HepG2 (cell line): ENCODE measurements at regions not wholly inside any gene's neighbourhood (a gene's known extent, or its start where the extent isn't known, plus 50 kb on each side); places are given as distances from the start of the nearest gene placed in this dataset.

ENCODE experiments used
- ATF7 ChIP-seq, 2 experiments: fragments of 450-650 bp in 1 of 2; sonication (generic) in 1 of 2; formaldehyde crosslinking in 1 of 2; IDR thresholded peaks; 2 replicates each; pipeline versions ENCODE4 v1.4.0 to v1.6.1; 2016 to 2020; ENCODE audit warnings: antibody characterized with exemption in 1 of 2, mild to moderate bottlenecking in 1 of 2, missing genetic modification reagents in 1 of 2
- CAMTA2 ChIP-seq: sonication (generic); formaldehyde crosslinking; IDR thresholded peaks from 2 replicates; pipeline ENCODE4 v1.4.0; 2020; ENCODE audit warnings: mild to moderate bottlenecking, missing genetic modification reagents, borderline replicate concordance
- GTF3A ChIP-seq: sonication (generic); formaldehyde crosslinking; conservative IDR thresholded peaks from 2 replicates; pipeline ENCODE4 v1.4.0; 2020; ENCODE audit warnings: mild to moderate bottlenecking, missing genetic modification reagents
- HNF1A ChIP-seq, 2 experiments: sonication (generic) in 1 of 2; formaldehyde crosslinking in 1 of 2; IDR thresholded peaks; 2 replicates each; pipeline versions ENCODE4 v1.4.0 to v1.6.1; 2016 to 2020; ENCODE audit warnings: borderline replicate concordance in 1 of 2, low read depth in 1 of 2, mild to moderate bottlenecking in 1 of 2, missing genetic modification reagents in 1 of 2
- KAT7 ChIP-seq: IDR thresholded peaks from 2 replicates; pipeline ENCODE4 v1.6.1; 2018; ENCODE audit warnings: borderline replicate concordance, missing compliant biosample characterization
- MTA1 ChIP-seq: sonication (generic); formaldehyde crosslinking; IDR thresholded peaks from 2 replicates; pipeline ENCODE4 v1.4.0; 2020; ENCODE audit warnings: missing genetic modification reagents, mild to moderate bottlenecking, borderline replicate concordance
- NAIF1 ChIP-seq: sonication (generic); formaldehyde crosslinking; IDR thresholded peaks from 2 replicates; pipeline ENCODE4 v1.5.0; 2020; ENCODE audit warnings: mild to moderate bottlenecking, missing genetic modification reagents, borderline replicate concordance
- SAFB2 ChIP-seq: sonication (generic); formaldehyde crosslinking; IDR thresholded peaks from 2 replicates; pipeline ENCODE4 v1.5.1; 2020; ENCODE audit warnings: missing genetic modification reagents, low read depth, mild to moderate bottlenecking, borderline replicate concordance
- SIX4 ChIP-seq: sonication (generic); formaldehyde crosslinking; IDR thresholded peaks from 2 replicates; pipeline ENCODE4 v1.4.0; 2020; ENCODE audit warnings: missing genetic modification reagents
- ZBED4 ChIP-seq: sonication (generic); formaldehyde crosslinking; IDR thresholded peaks from 2 replicates; pipeline ENCODE4 v1.4.0; 2020; ENCODE audit warnings: missing genetic modification reagents, borderline replicate concordance
- ZNF180 ChIP-seq: sonication (generic); formaldehyde crosslinking; IDR thresholded peaks from 2 replicates; pipeline ENCODE4 v1.4.0; 2020; ENCODE audit warnings: low read depth, missing genetic modification reagents, borderline replicate concordance
- ZNF503 ChIP-seq: sonication (generic); formaldehyde crosslinking; IDR thresholded peaks from 2 replicates; pipeline ENCODE4 v1.4.0; 2020; ENCODE audit warnings: missing genetic modification reagents
- ZNF543 ChIP-seq: sonication (generic); formaldehyde crosslinking; IDR thresholded peaks from 2 replicates; pipeline ENCODE4 v1.4.0; 2020; ENCODE audit warnings: mild to moderate bottlenecking, missing genetic modification reagents
- ZNF780A ChIP-seq: sonication (generic); formaldehyde crosslinking; IDR thresholded peaks from 2 replicates; pipeline ENCODE4 v1.8.0; 2022; ENCODE audit warnings: mild to moderate bottlenecking, missing genetic modification reagents, moderate library complexity
- TF ChIP-seq, protein P1 (sequence below): sonication (generic); formaldehyde crosslinking; IDR thresholded peaks from 2 replicates; pipeline ENCODE4 v1.4.0; 2020; ENCODE audit warnings: missing genetic modification reagents, borderline replicate concordance

- no peak for TF ChIP-seq ZNF543 (CRISPR knock-in tag)
- TF ChIP-seq ZNF780A (CRISPR knock-in tag) = no peak; the same call in 1 of the 2 replicates
- TF ChIP-seq ZNF180 = no peak
- TF ChIP-seq NAIF1 (CRISPR knock-in tag) = no peak
- TF ChIP-seq CAMTA2 (CRISPR knock-in tag) = 0 out of 2 replicates have a peak, but pooled peaks have one; percentile 34
- no peak for TF ChIP-seq GTF3A
- no peak for TF ChIP-seq ATF7 (IDR thresholded peaks at IDR 0.05)
- TF ChIP-seq ATF7 (CRISPR knock-in tag; IDR thresholded peaks at IDR 0.05) = no peak
- TF ChIP-seq, protein P1, sequence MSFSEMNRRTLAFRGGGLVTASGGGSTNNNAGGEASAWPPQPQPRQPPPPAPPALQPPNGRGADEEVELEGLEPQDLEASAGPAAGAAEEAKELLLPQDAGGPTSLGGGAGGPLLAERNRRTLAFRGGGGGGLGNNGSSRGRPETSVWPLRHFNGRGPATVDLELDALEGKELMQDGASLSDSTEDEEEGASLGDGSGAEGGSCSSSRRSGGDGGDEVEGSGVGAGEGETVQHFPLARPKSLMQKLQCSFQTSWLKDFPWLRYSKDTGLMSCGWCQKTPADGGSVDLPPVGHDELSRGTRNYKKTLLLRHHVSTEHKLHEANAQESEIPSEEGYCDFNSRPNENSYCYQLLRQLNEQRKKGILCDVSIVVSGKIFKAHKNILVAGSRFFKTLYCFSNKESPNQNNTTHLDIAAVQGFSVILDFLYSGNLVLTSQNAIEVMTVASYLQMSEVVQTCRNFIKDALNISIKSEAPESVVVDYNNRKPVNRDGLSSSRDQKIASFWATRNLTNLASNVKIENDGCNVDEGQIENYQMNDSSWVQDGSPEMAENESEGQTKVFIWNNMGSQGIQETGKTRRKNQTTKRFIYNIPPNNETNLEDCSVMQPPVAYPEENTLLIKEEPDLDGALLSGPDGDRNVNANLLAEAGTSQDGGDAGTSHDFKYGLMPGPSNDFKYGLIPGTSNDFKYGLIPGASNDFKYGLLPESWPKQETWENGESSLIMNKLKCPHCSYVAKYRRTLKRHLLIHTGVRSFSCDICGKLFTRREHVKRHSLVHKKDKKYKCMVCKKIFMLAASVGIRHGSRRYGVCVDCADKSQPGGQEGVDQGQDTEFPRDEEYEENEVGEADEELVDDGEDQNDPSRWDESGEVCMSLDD (CRISPR knock-in tag) = 0 out of 2 replicates have a peak, but pooled peaks have one; percentile 42
- 0 out of 2 replicates have a peak, but pooled peaks have one; percentile 11 for TF ChIP-seq SIX4 (CRISPR knock-in tag)
- no peak for TF ChIP-seq ZBED4 (CRISPR knock-in tag)
- TF ChIP-seq KAT7 (CRISPR knock-in tag) = peak; percentile 62; the same call in 1 of the 2 replicates
- TF ChIP-seq MTA1 = no peak
- no peak for TF ChIP-seq HNF1A (IDR thresholded peaks at IDR 0.05; ENCODE audit: low read depth)
- TF ChIP-seq HNF1A (CRISPR knock-in tag; IDR thresholded peaks at IDR 0.05; ENCODE audit: borderline replicate concordance) = no peak
- TF ChIP-seq SAFB2 (CRISPR knock-in tag) = no peak
- 0 out of 2 replicates have a peak, but pooled peaks have one; percentile 29 for TF ChIP-seq ZNF503
Measured at GRCh38 chr15:62391641-62392262, 226.7 kb upstream of the C2CD4B start (continued).
